CD4-positive, CD25-positive, alpha-beta regulatory T cell (primary cell): ENCODE measurements at regions not wholly inside any gene's neighbourhood (a gene's known extent, or its start where the extent isn't known, plus 50 kb on each side); places are given as distances from the start of the nearest gene placed in this dataset.
A peak's percentile ranks its signal among the peaks of the same experiment; 100 is the strongest.
"Not testable (repeated sequence)": the region's sequence is repeated elsewhere in the genome, so short reads cannot be mapped to it uniquely, and the experiment has no call there.

Experiments used
- ATAC-seq, 2 donors: fragments of 150-1000 bp; cut with Tn5 transposase; one replicate each; pipeline ENCODE4 v1.10.0; 2021; ENCODE audit warnings: low read depth in 2 of 2, moderate number of reproducible peaks in 2 of 2, moderate library complexity in 1 of 2
- DNase-seq, 3 donors: peaks; one replicate each; pipeline versions ENCODE4 v3.0.0 to v3.0.0-alpha.2; 2012 to 2022; ENCODE audit warnings: mixed read lengths in 1 of 3
- H3K27ac ChIP-seq: one replicate; pipeline ENCODE4 v1.7.0; 2013; ENCODE audit warnings: mild to moderate bottlenecking, low read length; ENCODE audit not compliant: insufficient read depth, poor library complexity, severe bottlenecking
- H3K27me3 ChIP-seq: one replicate; pipeline ENCODE4 v1.7.0; 2013; ENCODE audit warnings: low read length; ENCODE audit not compliant: control insufficient read depth, insufficient read depth
- H3K36me3 ChIP-seq: one replicate; pipeline ENCODE4 v1.7.0; 2013; ENCODE audit warnings: mild to moderate bottlenecking, low read length, moderate library complexity; ENCODE audit not compliant: control insufficient read depth, insufficient read depth
- H3K4me1 ChIP-seq: 2 replicates; pipeline ENCODE4 v1.7.0; 2013; ENCODE audit warnings: mild to moderate bottlenecking, low read length; ENCODE audit not compliant: insufficient read depth, control insufficient read depth, poor library complexity, severe bottlenecking
- H3K4me3 ChIP-seq: one replicate; pipeline ENCODE4 v1.7.0; 2013; ENCODE audit warnings: low read depth, mild to moderate bottlenecking, low read length, moderate library complexity
- H3K9me3 ChIP-seq, 2 experiments: 1 replicate in 1 of 2; 2 replicates in 1 of 2; pipeline ENCODE4 v1.7.0; 2013; ENCODE audit warnings: low read length in 2 of 2, mild to moderate bottlenecking in 1 of 2, moderate library complexity in 1 of 2; ENCODE audit not compliant: control insufficient read depth in 2 of 2
- H3K27ac Mint-ChIP-seq, 3 donors: one replicate each; pipeline ENCODE4 v1.8.0; 2020 to 2022; ENCODE audit warnings: mild to moderate bottlenecking in 3 of 3, mixed read lengths in 3 of 3, moderate library complexity in 2 of 3
- H3K27me3 Mint-ChIP-seq: one replicate; pipeline ENCODE4 v1.8.0; 2022; ENCODE audit warnings: mild to moderate bottlenecking, mixed read lengths
- H3K36me3 Mint-ChIP-seq: one replicate; pipeline ENCODE4 v1.8.0; 2020; ENCODE audit warnings: mixed read lengths
- H3K4me1 Mint-ChIP-seq, 4 donors: one replicate each; pipeline ENCODE4 v1.8.0; 2020 to 2022; ENCODE audit warnings: mixed read lengths in 4 of 4, mild to moderate bottlenecking in 1 of 4
- H3K4me3 Mint-ChIP-seq, 4 donors: one replicate each; pipeline ENCODE4 v1.8.0; 2020 to 2022; ENCODE audit warnings: mild to moderate bottlenecking in 4 of 4, mixed read lengths in 4 of 4, moderate library complexity in 3 of 4
- H3K9me3 Mint-ChIP-seq, 7 donors: one replicate each; pipeline ENCODE4 v1.8.0; 2020 to 2022; ENCODE audit warnings: mixed read lengths in 7 of 7, mild to moderate bottlenecking in 3 of 7, moderate library complexity in 2 of 7

DNA sequence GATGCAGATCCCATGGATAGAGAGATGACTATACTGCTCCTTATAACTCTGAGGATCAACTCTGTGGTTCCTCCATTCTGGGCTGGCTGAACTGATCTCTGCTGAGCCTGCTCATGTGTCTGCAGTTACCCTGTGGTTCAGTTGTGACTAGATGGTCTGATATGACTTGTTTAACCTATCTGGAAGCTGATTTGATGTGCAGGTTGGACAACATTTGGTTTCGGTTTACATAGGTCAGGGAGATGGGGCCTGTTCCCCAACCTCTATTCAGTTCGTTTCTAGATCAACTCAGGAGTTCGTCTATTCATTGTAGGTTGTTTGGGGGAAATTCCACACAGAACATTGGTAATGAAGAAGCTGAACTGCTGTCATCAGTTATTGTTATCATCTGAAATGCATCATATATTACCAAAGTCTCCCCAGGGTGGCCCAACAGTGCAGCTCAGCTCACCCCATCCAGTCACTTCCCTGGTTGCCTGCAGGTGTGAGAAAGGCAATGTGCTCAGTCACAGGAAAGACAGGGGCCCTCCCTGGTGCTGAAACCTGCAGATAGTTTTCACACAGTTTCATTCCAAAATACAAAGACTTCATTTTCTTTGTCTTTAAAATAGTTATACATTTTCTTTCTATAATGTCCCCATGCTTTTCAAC lies 415.0 kb downstream of the RPIA start:
- H3K4me3 ChIP-seq, H3K4me3 Mint-ChIP-seq, H3K27ac Mint-ChIP-seq, DNase-seq, H3K9me3 ChIP-seq, H3K27me3 Mint-ChIP-seq, H3K4me1 ChIP-seq, H3K4me1 Mint-ChIP-seq, H3K27me3 ChIP-seq, H3K36me3 Mint-ChIP-seq, H3K27ac ChIP-seq, H3K9me3 Mint-ChIP-seq, H3K36me3 ChIP-seq, ATAC-seq: not testable (repeated sequence)

DNA sequence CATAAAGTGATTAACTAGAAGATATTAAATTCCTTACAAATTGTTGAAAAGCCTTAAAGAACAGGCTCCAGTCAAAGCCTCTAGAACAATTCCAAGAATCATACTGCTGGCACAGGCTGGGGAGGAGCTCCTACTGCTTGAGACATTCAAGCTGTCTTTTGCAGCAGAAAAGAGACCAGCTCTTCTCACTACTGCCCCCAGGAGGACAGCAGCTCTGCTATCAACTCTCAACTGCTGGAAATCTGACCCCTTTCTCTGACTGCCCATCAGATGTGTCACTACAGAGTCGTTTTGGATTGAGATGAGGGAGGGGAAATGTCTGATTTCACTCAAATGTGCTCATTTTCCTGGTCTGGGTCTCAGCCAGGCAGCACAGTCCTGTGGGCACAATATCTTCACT lies 421.0 kb downstream of the RPIA start:
- not testable (repeated sequence) for H3K4me3 ChIP-seq, H3K27ac Mint-ChIP-seq, H3K36me3 ChIP-seq, H3K36me3 Mint-ChIP-seq, ATAC-seq, H3K4me1 Mint-ChIP-seq, H3K27me3 Mint-ChIP-seq, H3K9me3 Mint-ChIP-seq, H3K4me1 ChIP-seq, H3K27me3 ChIP-seq, H3K9me3 ChIP-seq, H3K27ac ChIP-seq, H3K4me3 Mint-ChIP-seq
- DNase-seq, result peak in 1 of 3 donors; percentile 1

DNA sequence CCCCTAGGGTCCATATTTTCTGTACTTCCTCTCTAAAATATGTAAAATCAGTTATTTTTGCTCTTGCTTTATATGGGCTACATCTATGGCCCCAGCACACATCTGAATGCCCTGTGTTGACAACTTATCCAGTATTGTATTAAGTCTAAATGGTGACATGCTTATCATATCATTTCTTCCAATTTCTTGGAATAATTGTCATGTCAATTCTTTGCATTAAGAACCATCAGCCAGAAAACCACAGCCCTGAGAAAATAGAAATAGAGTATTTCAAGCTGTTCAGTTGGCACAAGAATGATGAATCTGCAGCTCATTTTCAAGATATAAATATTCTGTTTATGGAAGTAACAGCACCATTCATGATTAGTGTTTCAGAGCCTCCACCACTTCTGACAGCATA lies 421.8 kb downstream of the RPIA start:
- not testable (repeated sequence) for H3K27me3 Mint-ChIP-seq, ATAC-seq, H3K9me3 Mint-ChIP-seq, DNase-seq, H3K4me3 Mint-ChIP-seq, H3K27ac ChIP-seq, H3K4me3 ChIP-seq, H3K36me3 Mint-ChIP-seq, H3K4me1 ChIP-seq, H3K27me3 ChIP-seq, H3K27ac Mint-ChIP-seq, H3K36me3 ChIP-seq, H3K9me3 ChIP-seq, H3K4me1 Mint-ChIP-seq

DNA sequence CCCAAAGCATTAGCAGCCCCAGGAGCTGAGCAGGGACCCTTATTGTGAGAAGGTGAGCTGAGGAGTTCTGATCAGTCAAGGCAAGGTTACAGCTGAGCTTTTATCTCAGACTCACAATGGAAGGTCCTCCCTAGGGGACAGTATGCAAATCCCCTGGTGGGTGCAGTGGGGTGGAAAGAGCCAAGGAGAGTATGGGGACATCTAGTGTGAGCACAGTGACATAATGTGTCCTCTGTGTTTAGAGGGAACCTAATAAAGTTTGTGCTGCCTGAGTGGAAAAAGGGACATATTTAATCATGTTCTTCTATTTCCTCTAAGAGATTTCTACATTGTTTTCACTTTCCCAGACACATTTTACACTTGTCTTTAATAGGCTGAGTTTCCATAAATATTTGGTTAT lies 438.0 kb downstream of the RPIA start:
- not testable (repeated sequence) for H3K4me3 Mint-ChIP-seq, H3K9me3 Mint-ChIP-seq, ATAC-seq, H3K4me3 ChIP-seq, DNase-seq, H3K36me3 ChIP-seq, H3K36me3 Mint-ChIP-seq, H3K9me3 ChIP-seq, H3K27me3 Mint-ChIP-seq, H3K4me1 Mint-ChIP-seq, H3K27me3 ChIP-seq, H3K27ac ChIP-seq, H3K4me1 ChIP-seq, H3K27ac Mint-ChIP-seq

DNA sequence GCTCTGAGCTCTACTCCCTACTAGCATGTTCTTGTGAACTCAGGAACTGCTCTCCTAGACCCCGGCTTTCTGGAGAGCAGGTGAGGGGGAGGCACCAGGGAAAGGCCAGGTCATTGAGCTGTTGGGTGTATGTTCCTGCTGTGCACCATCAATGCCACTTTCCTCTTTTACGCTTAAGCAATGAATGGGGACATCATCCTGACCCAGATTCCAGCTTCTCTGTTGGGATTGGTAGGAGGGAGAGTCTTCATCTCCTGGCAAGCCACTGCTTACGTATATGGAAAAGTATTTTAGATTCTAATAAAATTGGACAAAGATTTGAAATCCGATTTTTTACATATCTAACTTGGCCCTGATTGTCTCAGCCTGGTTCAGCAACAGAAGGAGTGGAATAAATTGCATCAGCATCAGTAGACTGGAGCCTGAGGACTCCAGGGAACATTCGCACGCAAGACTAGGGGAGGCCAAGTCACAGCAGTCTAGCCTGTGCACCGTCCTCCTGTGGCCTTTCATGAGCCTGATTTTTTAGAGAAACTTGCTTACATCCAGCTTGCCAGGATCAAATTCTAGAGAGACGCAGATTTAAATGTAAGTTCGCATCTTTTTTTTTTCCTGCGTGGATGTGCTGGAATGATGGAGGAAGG lies 439.3 kb downstream of the RPIA start:
- H3K36me3 Mint-ChIP-seq, ATAC-seq, H3K27me3 ChIP-seq, DNase-seq, H3K4me1 Mint-ChIP-seq, H3K9me3 ChIP-seq, H3K4me3 Mint-ChIP-seq, H3K36me3 ChIP-seq, H3K9me3 Mint-ChIP-seq, H3K4me3 ChIP-seq, H3K27ac Mint-ChIP-seq, H3K27ac ChIP-seq, H3K27me3 Mint-ChIP-seq, H3K4me1 ChIP-seq: not testable (repeated sequence)

DNA sequence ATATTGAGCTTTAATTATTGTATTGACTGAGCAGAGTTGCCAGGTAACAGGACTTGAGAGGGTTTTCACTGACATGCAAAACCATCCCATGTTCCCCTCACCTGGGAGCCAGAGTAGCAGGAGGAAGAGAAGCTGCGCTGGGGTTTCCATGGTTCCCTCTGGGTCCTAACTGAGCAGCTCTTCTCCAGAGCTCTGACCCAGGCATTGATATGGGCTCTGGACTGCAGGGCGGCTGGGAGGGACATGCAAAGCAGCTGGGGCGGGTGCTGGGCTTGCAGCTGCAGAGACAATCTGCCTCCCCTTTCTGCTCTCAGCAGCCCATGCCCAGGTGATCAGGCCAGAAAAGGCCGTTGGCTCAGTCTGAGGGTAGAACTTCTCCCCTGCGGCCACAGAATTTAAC lies 451.5 kb downstream of the RPIA start:
- not testable (repeated sequence) for H3K9me3 Mint-ChIP-seq, ATAC-seq, H3K27ac ChIP-seq, H3K36me3 Mint-ChIP-seq, H3K4me1 Mint-ChIP-seq, H3K27me3 ChIP-seq, H3K9me3 ChIP-seq, H3K4me1 ChIP-seq, H3K27me3 Mint-ChIP-seq, DNase-seq, H3K4me3 ChIP-seq, H3K27ac Mint-ChIP-seq, H3K4me3 Mint-ChIP-seq, H3K36me3 ChIP-seq

DNA sequence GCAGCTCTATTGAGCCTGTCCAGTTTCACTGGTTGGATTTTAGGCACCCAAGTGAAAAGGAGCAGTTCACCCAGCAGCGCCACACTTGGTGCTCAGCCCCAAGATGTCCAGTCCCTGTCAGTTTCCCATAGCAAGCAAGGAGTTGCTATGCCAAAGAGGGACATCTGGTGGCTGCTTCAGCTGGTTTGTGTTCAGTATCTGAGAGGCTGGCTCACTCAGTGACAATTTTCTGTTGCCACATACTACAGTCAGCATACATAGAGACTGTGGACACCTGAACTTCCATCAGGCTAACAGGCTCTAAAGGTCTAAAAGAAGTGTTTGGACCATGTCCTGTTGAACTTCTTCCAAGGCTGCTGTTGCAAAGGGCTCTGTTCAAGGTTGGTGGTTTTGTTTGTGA lies 453.9 kb downstream of the RPIA start:
- not testable (repeated sequence) for H3K9me3 ChIP-seq, H3K4me3 Mint-ChIP-seq, H3K9me3 Mint-ChIP-seq, H3K36me3 Mint-ChIP-seq, H3K27ac Mint-ChIP-seq, H3K27me3 ChIP-seq, DNase-seq, H3K27me3 Mint-ChIP-seq, H3K4me1 ChIP-seq, H3K4me1 Mint-ChIP-seq, H3K4me3 ChIP-seq, H3K27ac ChIP-seq, H3K36me3 ChIP-seq, ATAC-seq

DNA sequence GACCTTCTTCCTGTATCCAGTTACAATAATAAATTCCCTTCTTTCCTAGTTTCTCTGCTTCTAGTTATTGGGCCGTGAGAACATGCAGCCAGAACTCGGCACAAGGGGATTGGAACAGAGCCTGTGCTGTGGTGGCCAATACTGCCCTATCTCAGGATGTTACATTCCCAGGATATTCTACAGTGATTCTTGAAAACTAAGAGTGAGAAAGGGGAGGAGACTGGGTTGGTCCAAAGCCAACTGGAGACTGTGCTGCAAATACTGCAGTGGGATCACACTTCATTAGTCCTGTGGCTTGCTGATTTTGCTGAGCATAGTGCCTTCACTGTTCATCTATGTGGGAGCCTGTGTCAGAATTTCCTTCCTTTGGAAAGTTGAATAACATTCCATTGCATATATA lies 456.8 kb downstream of the RPIA start:
- not testable (repeated sequence) for H3K27ac Mint-ChIP-seq, H3K36me3 ChIP-seq, H3K36me3 Mint-ChIP-seq, H3K4me3 Mint-ChIP-seq, H3K27me3 ChIP-seq, H3K4me1 ChIP-seq, H3K4me3 ChIP-seq, ATAC-seq, H3K9me3 ChIP-seq, DNase-seq, H3K9me3 Mint-ChIP-seq, H3K4me1 Mint-ChIP-seq, H3K27me3 Mint-ChIP-seq, H3K27ac ChIP-seq
